HG03354 (cell line): ENCODE measurements at regions not wholly inside any gene's neighbourhood (a gene's known extent, or its start where the extent isn't known, plus 50 kb on each side); places are given as distances from the start of the nearest gene placed in this dataset.

Source experiments
- ATAC-seq: cut with Tn5 transposase; IDR thresholded peaks from one replicate; pipeline ENCODE4 v1.9.1; 2021; ENCODE audit warnings: mild to moderate bottlenecking; ENCODE audit not compliant: unreplicated experiment, poor library complexity, severe bottlenecking

GRCh38 chr18:24725644-24726415, 265.4 kb downstream of the HRH4 start:
- no peak for ATAC-seq

DNA sequence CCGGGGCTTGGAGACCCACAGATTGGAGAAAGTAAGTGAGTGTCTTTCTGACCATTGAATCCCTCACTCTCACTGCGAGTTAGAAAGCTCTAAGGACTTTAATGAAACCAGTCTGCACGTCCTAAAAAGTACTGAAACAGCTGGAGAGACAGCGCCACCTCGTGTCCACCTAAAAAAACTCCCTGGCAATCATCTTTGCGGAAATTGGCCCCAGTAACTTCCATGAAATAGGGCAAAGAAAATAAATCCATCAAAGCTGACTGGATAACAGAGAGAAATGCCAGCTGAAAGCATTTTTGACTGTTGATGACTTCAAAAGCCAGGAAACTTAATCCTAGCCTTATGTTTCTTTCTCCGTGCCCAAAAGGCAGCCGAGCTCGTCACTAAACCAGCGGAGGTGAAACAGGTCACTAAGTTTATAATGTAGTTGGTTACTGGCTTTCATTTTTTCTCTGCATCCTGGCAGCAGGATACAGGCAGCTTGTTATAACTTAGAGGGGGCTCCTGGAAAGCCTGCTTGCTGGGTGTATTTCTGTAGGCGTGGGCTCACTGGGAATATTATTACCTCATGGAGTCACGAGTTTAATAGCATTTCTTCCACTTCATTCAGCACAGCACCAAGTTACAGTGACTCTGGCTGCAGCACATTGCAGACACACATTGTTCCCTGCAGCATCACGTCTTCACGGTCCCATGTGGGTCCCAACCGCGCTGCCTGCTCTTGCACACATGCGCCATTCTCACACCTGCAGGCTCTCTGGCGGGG, 266.5 kb downstream of the HRH4 start:
- peak; percentile 45 for ATAC-seq

DNA sequence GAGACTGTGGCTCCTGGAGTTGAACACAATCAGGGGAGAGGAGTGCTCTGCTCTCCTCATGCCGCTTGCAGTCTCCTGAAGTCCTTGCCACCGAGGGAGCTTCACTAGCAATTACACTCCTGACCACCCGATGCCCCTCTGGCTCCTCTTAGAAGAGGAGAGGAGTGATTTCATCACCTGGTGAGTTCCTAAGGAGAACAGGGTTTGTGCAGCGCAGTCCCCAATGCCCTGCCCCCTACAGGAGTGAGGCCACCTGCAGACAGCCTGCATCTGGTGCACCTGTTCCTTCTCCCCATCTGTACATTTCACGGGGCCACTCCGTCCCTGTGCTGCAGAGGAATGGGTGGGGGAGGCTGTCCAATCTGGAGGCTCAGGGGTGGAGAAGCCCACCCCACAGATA, 267.2 kb downstream of the HRH4 start:
- no peak for ATAC-seq

DNA sequence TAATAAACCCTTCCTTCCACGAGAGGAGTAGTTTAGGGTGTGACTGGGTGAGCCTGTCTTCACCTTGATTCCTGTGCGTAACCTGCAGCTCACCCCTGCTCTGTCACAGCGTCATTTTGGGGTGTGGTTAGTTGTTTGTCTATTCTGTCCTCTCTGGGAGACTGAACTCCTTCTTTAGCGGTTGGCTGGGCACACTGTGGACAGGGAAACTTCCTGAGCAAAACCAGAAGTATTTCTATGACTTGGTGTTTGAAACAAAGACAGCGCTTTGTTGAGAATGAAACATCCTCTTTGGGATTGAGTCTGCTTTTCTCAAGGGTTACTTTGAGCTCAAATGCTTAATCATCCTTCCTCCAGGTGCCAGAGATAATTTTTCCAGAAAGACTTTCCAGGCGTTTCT, 270.7 kb downstream of the HRH4 start:
- ATAC-seq, result no peak

GRCh38 chr18:24731981-24732380, 271.5 kb downstream of the HRH4 start:
- no peak for ATAC-seq

GRCh38 chr18:24734058-24734457, 273.6 kb downstream of the HRH4 start:
- no peak for ATAC-seq

- ATAC-seq, result no peak
These were observed 275.3 kb downstream of the HRH4 start for GRCh38 chr18:24735624-24736231.

- no peak for ATAC-seq
These were observed 276.4 kb downstream of the HRH4 start for GRCh38 chr18:24736662-24737330.

DNA sequence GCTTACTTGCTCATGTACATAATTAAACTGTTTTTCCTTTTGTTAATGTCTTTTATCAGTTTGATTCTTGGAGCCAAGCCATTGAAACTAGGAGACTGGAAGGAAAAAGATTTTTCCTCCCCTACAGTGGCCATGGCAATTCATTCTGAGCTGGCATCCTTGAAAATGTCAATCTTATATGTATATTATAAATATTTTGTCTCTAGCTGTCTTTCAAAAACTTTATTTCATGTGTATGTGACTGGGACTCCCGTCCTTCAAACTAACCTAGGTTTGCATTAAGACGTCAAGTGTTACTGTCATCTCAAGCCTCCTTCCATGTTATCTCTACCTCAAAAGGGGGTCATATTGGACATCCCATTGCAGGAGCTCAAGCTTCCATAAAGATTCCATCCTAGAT, 280.4 kb downstream of the HRH4 start:
- no peak for ATAC-seq

DNA sequence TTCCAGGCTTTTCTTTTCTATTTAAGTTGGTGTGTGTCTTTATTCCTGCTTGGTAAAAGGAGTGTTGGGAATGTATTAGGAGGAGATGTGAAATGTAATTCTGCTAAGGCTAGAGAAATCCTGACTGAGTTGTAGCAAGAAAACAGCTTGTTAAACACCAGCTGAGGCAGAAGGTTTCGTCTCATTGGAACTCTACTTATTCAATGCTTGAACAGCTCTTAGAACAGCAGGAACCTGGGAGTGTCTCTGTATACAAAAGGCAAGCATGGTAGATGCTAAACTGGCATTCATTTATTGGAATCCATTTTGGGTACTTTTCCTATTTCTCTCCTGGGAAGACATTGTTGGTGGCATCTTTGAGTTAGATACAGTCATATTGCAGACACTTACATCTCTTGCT, 280.9 kb downstream of the HRH4 start:
- no peak for ATAC-seq

- ATAC-seq, result no peak
These were observed 281.7 kb downstream of the HRH4 start for GRCh38 chr18:24741965-24742724.

GRCh38 chr18:24754583-24755253, 294.3 kb downstream of the HRH4 start:
- ATAC-seq, result no peak

DNA sequence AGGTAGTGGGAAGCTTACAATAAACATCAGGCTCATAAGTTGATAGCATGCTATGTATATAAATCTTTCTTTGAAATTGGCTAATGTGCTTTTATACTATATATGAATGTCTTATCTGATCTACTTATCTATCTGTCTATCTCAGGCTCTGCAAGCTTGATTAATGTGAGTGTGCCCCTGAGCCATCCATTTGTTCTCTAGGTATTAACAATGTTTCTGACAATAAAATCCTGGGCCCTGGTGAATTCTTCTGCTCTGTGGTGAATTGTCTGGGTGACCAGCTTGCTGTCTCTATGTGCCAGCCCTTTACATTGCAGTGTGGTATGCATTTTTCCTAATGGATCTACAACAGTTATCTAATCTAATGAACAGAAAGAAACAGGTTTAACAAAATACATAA, 295.9 kb downstream of the HRH4 start:
- no peak for ATAC-seq

DNA sequence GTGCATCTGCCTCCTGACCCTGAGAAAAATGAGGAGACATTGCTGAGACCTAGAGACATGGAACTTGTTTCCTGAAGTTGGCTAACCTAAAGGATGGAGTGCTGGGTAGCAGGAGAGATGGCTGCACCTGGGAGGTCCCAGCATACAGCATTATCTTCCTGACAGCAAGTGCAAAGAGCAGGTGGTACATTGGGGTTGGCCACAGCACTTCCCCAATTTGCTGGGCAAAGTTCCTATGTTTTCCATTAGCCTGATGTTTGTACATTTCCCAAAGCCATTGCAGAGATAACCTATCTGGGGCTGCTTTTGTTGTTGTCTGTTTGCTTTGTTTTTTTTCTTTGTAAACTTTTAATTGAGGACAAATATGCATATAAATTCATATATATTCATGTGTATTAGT, 296.7 kb downstream of the HRH4 start:
- ATAC-seq, result no peak

DNA sequence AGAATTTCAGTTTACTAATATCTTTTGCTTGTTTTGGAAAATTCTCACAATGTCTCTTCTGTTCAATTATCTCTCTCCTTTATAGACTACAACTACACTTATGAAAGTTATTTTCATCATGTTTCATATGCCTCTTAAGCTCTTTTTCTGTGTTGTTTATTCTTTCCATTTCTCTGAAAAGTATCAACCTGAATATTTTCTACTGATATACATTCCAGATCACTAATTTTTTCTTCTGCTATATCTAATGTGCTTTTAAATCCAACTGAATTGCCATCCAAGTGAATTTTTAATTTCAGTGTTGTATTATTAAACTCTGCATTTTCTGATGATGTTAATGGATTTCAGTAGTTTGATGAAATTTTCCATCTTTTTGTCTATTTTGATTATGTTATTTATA, 301.3 kb downstream of the HRH4 start:
- no peak for ATAC-seq

DNA sequence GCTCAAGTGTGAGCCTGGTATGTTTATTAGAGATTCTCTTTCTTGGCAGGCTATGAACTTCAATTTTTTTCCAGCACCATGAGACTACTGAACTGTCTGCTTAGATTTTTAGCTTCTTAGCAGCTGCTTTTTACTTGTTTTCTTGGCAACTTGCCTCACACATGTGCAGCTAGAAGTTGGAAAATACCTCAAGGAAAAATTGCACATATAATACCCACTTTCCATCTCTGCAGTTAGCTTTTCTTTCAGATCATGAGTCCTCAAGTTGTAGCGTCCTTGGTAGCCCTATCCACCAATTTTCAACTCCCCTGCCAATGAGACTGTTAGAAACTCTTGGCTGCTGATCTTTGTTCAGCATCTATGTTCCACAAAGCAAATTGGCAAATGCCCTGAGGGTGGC, 302.1 kb downstream of the HRH4 start:
- no peak for ATAC-seq

- no peak for ATAC-seq
These were observed 303.5 kb downstream of the HRH4 start for GRCh38 chr18:24763765-24764513.

GRCh38 chr18:24764766-24765165, 304.3 kb downstream of the HRH4 start:
- no peak for ATAC-seq
